GM18867 (cell line): ENCODE measurements at regions not wholly inside any gene's neighbourhood (a gene's known extent, or its start where the extent isn't known, plus 50 kb on each side); places are given as distances from the start of the nearest gene placed in this dataset.

Source experiments
- ATAC-seq: cut with Tn5 transposase; IDR thresholded peaks from one replicate; pipeline ENCODE4 v1.9.1; 2021; ENCODE audit warnings: mild to moderate bottlenecking, moderate library complexity; ENCODE audit not compliant: unreplicated experiment

- no peak for ATAC-seq
Measured at GRCh38 chrX:78496483-78496882, 162.6 kb downstream of the RTL3 start.

GRCh38 chrX:78493180-78493579 is 165.8 kb upstream of the CYSLTR1 start:
- peak; percentile 96 for ATAC-seq

GRCh38 chrX:78476701-78477100 is 149.3 kb upstream of the CYSLTR1 start:
- ATAC-seq: no peak

GRCh38 chrX:78456909-78457308 is 129.5 kb upstream of the CYSLTR1 start:
- ATAC-seq: no peak

GRCh38 chrX:78455901-78456300 is 128.5 kb upstream of the CYSLTR1 start:
- no peak for ATAC-seq

- ATAC-seq: no peak
Measured at GRCh38 chrX:78452356-78452755, 124.9 kb upstream of the CYSLTR1 start.

- ATAC-seq: no peak
Measured at GRCh38 chrX:78437621-78438020, 110.2 kb upstream of the CYSLTR1 start.

GRCh38 chrX:78429172-78429571 is 101.8 kb upstream of the CYSLTR1 start:
- no peak for ATAC-seq

- no peak for ATAC-seq
Measured at GRCh38 chrX:78388663-78389062, 61.3 kb upstream of the CYSLTR1 start.

GRCh38 chrX:78387364-78387763 is 60.0 kb upstream of the CYSLTR1 start:
- no peak for ATAC-seq

GRCh38 chrX:78384486-78384885 is 57.1 kb upstream of the CYSLTR1 start:
- no peak for ATAC-seq

GRCh38 chrX:78383594-78383993 is 56.2 kb upstream of the CYSLTR1 start:
- no peak for ATAC-seq

- ATAC-seq: no peak
Measured at GRCh38 chrX:78378476-78379115, 51.2 kb upstream of the CYSLTR1 start.
